HG03108 (cell line): ENCODE measurements at regions not wholly inside any gene's neighbourhood (a gene's known extent, or its start where the extent isn't known, plus 50 kb on each side); places are given as distances from the start of the nearest gene placed in this dataset.
"Not testable (repeated sequence)": the region's sequence is repeated elsewhere in the genome, so short reads cannot be mapped to it uniquely, and the experiment has no call there.

Source experiments
- ATAC-seq: cut with Tn5 transposase; IDR thresholded peaks from one replicate; pipeline ENCODE4 v1.9.1; 2021; ENCODE audit warnings: moderate library complexity; ENCODE audit not compliant: unreplicated experiment

- ATAC-seq: not testable (repeated sequence)
Measured at GRCh38 chr15:20625469-20625868, 83.9 kb upstream of the GOLGA6L6 start.

GRCh38 chr15:20624085-20624484, 82.5 kb upstream of the GOLGA6L6 start:
- not testable (repeated sequence) for ATAC-seq

- ATAC-seq: not testable (repeated sequence)
Measured at GRCh38 chr15:20622117-20622516, 80.5 kb upstream of the GOLGA6L6 start.

- not testable (repeated sequence) for ATAC-seq
Measured at GRCh38 chr15:20614549-20614948, 72.9 kb upstream of the GOLGA6L6 start.

GRCh38 chr15:20612796-20613195, 71.2 kb upstream of the GOLGA6L6 start:
- ATAC-seq: not testable (repeated sequence)

- not testable (repeated sequence) for ATAC-seq
Measured at GRCh38 chr15:20612356-20612755, 70.8 kb upstream of the GOLGA6L6 start.

- not testable (repeated sequence) for ATAC-seq
Measured at GRCh38 chr15:20611667-20612290, 70.2 kb upstream of the GOLGA6L6 start.

GRCh38 chr15:20608179-20608578, 66.6 kb upstream of the GOLGA6L6 start:
- not testable (repeated sequence) for ATAC-seq

GRCh38 chr15:20597245-20597644, 55.6 kb upstream of the GOLGA6L6 start:
- not testable (repeated sequence) for ATAC-seq

GRCh38 chr15:20594219-20594618, 52.6 kb upstream of the GOLGA6L6 start:
- not testable (repeated sequence) for ATAC-seq

GRCh38 chr15:20591936-20592335, 50.3 kb upstream of the GOLGA6L6 start:
- ATAC-seq: not testable (repeated sequence)
